Amniotic epithelial cell (primary cell): ENCODE measurements at regions not wholly inside any gene's neighbourhood (a gene's known extent, or its start where the extent isn't known, plus 50 kb on each side); places are given as distances from the start of the nearest gene placed in this dataset.
"Not testable (repeated sequence)": the region's sequence is repeated elsewhere in the genome, so short reads cannot be mapped to it uniquely, and the experiment has no call there.

Experiments
- DNase-seq: peaks from one replicate; pipeline ENCODE4 v3.0.0-alpha.2; 2010; ENCODE audit warnings: low read depth

- not testable (repeated sequence) for DNase-seq
Observed at GRCh38 chr10:76815505-76815904, 822.1 kb downstream of the KCNMA1 start.

- no peak for DNase-seq
Observed at GRCh38 chr10:76811430-76811829, 826.2 kb downstream of the KCNMA1 start.

DNA sequence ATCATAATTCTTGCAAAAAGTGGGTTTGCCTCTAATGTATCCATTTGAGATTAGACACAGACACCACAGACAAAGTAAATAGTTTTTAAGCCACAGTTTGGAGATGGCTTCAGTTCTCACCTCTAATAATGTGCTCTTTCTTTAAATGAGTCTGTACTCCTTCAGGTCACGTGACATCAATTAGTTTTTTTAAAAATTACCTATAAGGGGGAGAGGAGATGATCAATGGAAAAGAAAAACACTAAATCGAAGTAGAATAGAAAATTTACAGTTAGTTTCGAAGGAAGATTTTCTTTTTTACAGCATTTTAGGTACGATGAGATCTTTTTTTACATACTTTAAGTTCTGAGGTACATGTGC lies 849.2 kb downstream of the KCNMA1 start:
- DNase-seq, result no peak

DNA sequence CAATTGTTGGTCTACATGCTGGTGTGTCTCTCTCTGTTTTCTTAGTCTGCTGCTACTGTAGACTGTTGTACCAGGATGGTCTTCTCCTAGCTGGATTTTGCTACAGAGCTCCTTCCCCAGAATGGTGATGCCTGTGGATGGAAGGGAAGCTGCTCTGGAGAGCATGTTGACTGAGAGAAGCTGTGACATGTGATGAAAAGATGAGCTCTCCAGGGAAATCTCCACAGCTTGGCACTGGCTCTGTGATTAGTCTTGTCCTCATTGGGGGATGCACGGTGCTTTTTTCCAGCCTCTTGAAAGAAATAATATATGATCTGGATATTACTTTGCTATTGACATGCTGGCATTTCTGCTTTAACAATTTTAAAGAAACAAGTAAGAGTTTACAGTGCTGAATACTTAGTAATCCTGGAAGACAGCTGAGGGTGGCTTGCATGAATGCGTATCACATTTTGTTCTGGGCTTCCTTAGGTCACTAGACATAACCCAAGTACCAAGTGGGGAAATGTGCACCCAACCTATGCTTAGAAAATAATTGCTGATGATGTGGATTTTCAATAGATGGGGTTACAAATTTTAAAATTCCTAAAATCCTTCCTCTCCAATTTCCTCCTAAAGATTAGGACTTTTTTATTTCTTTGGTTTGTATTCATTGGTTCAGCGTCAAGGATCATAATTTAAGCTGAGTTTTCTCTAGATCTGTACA lies 849.7 kb downstream of the KCNMA1 start:
- no peak for DNase-seq

GRCh38 chr10:76786504-76787072 lies 851.0 kb downstream of the KCNMA1 start:
- DNase-seq, result no peak

DNA sequence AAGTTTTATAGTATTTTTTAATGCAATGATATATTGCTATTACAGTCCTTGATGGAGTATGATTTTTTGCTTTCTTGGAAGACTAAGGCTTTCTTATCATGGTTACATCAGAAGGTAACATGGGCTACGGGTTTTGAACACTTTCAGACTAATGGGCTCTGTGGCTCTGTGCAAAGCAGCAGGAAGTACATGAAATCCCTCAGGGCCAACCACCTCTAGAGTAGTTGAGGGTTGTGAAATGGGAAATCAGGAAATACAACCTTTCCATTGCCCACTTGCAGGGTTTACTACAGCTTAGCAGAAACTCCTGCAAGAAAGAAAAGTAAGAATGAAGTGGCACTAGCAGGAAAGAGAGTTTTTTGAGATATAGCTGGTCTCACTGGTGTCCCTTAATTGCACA lies 853.5 kb downstream of the KCNMA1 start:
- no peak for DNase-seq

GRCh38 chr10:76779796-76780301 lies 857.8 kb downstream of the KCNMA1 start:
- DNase-seq, result no peak

- peak; percentile 39 for DNase-seq
Observed at GRCh38 chr10:76778914-76779795, 858.5 kb downstream of the KCNMA1 start.

GRCh38 chr10:76774987-76775603 lies 862.5 kb downstream of the KCNMA1 start:
- no peak for DNase-seq

DNA sequence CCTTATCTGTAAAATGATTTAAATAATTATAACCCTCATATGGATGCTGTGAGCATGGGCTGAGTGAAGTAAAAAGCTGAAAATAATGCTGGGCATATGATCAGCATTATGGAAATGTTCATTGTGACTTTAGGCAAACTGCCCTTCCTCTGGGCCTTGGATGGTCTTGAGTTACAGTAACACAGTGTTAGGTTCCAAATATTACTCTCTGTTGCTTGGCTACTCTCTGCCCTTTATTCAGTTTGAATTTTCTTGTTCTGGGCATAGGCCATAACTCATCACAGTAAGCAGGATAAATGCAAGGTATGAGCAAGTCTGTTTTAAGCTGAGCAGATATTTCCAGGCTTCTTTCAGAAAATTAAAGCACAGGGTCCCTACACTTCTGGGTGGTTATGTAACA lies 868.0 kb downstream of the KCNMA1 start:
- DNase-seq, result no peak

DNA sequence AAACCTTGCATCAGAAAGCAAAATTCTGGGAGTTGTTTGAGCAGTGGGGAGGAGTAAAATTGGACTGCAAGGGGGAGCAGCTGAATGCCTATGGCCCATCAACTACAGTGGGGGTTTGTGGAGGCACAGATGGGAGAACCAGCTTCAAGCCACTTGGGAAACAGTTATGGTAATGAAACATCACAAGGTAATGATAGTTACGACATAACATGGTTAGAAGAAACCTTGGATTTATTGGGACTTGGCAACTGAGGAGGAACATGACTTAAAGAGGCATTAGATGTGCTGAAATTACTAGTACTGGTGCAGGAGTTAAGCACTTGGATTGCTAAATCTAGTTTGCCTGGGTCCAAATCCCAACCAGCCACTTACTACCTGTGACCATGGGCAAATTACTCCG lies 868.4 kb downstream of the KCNMA1 start:
- peak; percentile 38 for DNase-seq

DNA sequence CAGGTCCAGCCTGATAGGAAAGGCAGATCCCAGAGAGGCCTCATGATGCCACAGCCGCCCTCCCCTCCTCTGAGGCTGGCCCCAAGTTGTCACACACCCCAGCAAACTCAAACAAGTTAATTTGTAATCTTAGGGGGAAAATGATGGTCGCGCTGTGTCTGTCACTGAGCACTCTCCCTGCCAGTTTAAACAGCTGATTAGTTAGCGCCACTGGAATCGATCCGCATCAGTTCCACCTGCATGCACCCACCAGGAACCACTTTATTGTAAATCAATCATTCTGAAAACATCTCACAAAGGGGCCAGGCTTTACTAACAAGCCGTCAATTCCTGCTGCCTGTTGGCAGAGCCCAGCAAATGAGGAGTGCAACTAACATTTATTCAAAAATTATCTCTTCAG lies 870.9 kb downstream of the KCNMA1 start:
- no peak for DNase-seq

- DNase-seq, result peak; percentile 53
Observed at GRCh38 chr10:76764921-76765320, 872.7 kb downstream of the KCNMA1 start.

DNA sequence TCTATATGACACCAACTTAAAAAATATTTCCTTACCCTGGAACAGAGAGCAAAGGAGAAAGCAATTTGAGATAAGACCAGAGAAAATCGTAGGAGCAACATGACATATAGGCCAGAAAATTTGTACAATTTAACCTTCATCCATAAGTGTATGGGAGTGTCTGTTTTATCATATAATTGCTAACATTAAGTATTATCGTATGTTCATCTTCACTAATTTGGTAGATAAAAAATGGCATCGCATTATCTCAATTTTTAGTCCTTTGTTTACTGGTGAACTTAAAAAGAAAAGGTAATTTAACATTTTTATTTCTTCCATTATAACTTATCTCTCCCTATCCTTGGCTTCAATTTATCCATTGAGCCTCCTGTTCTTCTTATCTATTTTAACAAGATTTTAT lies 873.4 kb downstream of the KCNMA1 start:
- DNase-seq, result no peak

DNA sequence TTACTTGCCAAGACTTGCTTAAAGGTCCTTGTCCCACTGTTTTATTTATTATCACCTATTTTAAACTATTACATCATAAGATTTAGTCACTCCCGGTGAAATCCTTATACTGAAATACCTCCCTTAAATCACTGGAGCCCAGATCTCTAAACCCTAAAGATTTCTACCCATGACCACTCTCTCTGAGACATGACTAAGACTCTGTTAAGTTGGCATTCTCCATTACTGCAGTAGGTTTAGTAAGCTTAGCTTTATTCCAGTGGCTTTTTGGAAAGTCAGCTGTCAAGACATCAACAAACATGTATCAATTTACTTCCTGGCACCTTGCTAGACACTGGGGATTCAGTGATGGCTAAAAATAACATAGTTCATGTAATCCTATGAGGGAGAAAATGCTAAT lies 874.2 kb downstream of the KCNMA1 start:
- DNase-seq, result no peak

DNA sequence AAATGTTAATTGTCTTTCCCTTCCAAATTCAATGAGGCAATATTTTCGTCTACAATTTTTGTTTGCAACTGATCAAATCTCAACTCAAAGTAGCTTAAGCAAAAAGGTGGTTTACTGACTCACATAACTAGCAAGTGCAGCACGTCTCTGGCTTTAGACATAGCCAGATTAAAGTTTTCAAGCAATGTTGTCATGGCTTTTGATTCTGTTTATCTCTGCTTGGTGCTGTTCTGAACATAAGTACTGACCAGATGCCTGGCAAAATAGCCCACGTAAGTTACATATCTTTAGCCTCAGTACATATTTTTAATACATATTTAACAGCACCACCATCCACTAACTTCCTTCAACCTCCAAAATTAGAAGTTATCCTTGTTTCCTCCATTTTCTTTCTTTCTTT lies 877.9 kb downstream of the KCNMA1 start:
- peak; percentile 73 for DNase-seq

DNA sequence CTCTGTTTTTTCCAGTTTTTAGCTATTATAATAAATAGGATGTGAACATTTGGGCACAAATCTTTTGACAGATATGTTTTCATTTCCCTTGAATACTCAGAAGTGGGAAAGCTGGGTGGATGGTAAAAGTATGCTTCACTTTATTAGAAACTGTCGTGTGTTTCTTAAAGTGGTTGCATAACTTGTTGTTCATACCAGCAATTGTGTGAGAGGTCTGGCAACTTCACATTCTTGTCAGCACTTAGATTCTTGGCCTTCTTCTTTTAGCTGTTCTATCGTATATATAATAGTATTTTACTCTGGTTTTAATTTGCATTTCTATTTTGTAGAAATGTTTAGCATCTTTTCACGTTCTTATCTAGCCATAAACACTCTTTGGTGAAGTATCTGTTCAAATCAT lies 894.4 kb downstream of the KCNMA1 start:
- DNase-seq, result peak; percentile 13

DNA sequence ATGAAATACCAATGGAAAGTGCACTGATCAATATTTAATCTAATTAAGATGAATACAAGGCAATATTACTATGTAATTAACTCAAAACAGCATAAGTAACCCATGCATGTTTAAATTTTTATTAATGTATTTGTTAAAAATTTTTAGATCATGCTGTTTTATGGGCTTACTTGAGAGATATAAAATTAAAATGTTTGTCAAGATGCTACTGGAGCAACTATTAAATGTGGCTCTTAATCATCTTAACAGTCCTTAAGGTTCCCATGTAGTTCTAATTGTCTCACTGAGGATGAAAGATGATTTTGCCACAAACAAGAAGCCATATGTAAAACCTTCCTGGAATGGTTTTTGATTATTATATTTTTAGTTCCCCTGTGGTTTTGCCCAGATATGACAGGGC lies 897.1 kb downstream of the KCNMA1 start:
- DNase-seq, result no peak

GRCh38 chr10:76738991-76739390 lies 898.6 kb downstream of the KCNMA1 start:
- DNase-seq, result no peak

GRCh38 chr10:76736815-76737618 lies 900.6 kb downstream of the KCNMA1 start:
- DNase-seq, result no peak

DNA sequence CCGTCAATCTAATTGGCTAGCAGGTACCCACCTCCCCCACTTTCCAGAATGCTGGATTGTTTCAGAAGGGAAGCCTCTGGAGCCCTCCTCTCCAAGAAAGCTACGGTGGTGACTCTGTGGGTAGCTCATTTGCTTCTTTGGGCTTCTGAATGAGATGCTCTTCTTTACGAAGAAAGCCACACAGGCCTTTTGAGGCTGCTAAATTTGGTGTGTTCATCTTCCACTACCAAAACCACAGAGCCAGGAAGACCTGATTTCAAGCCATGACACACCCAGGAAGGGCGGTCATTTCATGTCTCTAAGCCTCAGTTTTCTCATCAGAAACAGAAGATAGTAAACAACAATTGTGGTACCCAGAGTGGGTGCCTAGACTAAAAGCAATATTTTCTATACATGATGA lies 901.2 kb downstream of the KCNMA1 start:
- DNase-seq, result no peak

- DNase-seq, result no peak
Observed at GRCh38 chr10:76735866-76736265, 901.7 kb downstream of the KCNMA1 start.
